GM12892 (cell line): ENCODE measurements at regions not wholly inside any gene's neighbourhood (a gene's known extent, or its start where the extent isn't known, plus 50 kb on each side); places are given as distances from the start of the nearest gene placed in this dataset.

Source experiments
- POLR2A ChIP-seq: IDR thresholded peaks from 2 replicates; pipeline ENCODE4 v1.6.1; 2011; ENCODE audit warnings: low read depth, low read length, control low read depth
- POLR2AphosphoS5 ChIP-seq: IDR thresholded peaks from 2 replicates; pipeline ENCODE4 v1.6.1; 2011; ENCODE audit warnings: low read depth, low read length, control low read depth
- TAF1 ChIP-seq: IDR thresholded peaks from 2 replicates; pipeline ENCODE4 v1.6.1; 2011; ENCODE audit warnings: low read depth, mild to moderate bottlenecking, control low read depth, low read length, borderline replicate concordance

DNA sequence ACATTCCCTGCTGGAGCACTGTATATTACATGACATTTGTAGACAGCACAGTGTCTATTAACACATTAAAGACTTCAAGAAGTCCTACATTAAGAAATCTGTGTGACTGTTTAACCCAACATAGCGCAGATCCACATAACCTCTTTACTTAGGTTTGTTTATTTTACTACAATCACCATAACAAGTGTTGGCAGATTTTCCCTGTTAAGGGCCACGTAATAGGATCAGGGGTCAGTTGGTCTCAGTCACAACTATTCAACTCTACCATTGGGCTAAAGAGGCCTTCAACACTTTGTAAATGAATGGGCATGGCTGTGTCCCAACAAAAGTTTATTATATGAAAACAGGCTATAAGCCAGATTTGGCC, 51.3 kb upstream of the ADORA2B start:
- no peak for TF ChIP-seq POLR2A
- TF ChIP-seq POLR2AphosphoS5, result no peak
- TF ChIP-seq TAF1, result no peak
